ENCODE measurements at regions not wholly inside any gene's neighbourhood (a gene's known extent, or its start where the extent isn't known, plus 50 kb on each side); places are given as distances from the start of the nearest gene placed in this dataset.

- TF ChIP-seq ZNF146 (tag by site-specific recombination; IDR thresholded peaks at IDR 0.05) (no peak), ZBTB8A (tag by site-specific recombination; IDR thresholded peaks at IDR 0.05) (no peak), ZNF157 (tag by site-specific recombination; IDR thresholded peaks at IDR 0.05) (no peak), ZNF133 (tag by site-specific recombination; IDR thresholded peaks at IDR 0.05) (no peak), ZNF114 (tag by site-specific recombination; IDR thresholded peaks at IDR 0.05) (no peak), PRDM6 (tag by site-specific recombination; IDR thresholded peaks at IDR 0.05) (no peak), BCL11A (tag by site-specific recombination; IDR thresholded peaks at IDR 0.05; ENCODE audit: low read depth) (no peak), SALL2 (tag by site-specific recombination; IDR thresholded peaks at IDR 0.05; ENCODE audit: borderline replicate concordance) (no peak), CTCF (tag by site-specific recombination; IDR thresholded peaks at IDR 0.05) (no peak)
Observed at GRCh38 chr2:220695397-220696279, 876.5 kb downstream of the EPHA4 start.
